HEK293T (cell line): ENCODE measurements at regions not wholly inside any gene's neighbourhood (a gene's known extent, or its start where the extent isn't known, plus 50 kb on each side); places are given as distances from the start of the nearest gene placed in this dataset.

Source experiments
- ARNT ChIP-seq: fragments of 450-650 bp; IDR thresholded peaks from 2 replicates; pipeline ENCODE4 v1.6.1; 2017; ENCODE audit warnings: mild to moderate bottlenecking
- ELF4 ChIP-seq: fragments of 450-650 bp; IDR thresholded peaks from 2 replicates; pipeline ENCODE4 v1.6.1; 2017; ENCODE audit warnings: antibody characterized with exemption
- HDGF ChIP-seq: fragments of 450-650 bp; IDR thresholded peaks from 2 replicates; pipeline ENCODE4 v1.6.1; 2017; ENCODE audit warnings: antibody characterized with exemption, borderline replicate concordance
- L3MBTL2 ChIP-seq: fragments of 450-650 bp; conservative IDR thresholded peaks from 2 replicates; pipeline ENCODE4 v1.6.1; 2016; ENCODE audit warnings: mild to moderate bottlenecking
- LEF1 ChIP-seq: fragments of 450-650 bp; IDR thresholded peaks from 2 replicates; pipeline ENCODE4 v1.6.1; 2017; ENCODE audit warnings: mild to moderate bottlenecking, borderline replicate concordance
- NFRKB ChIP-seq: fragments of 450-650 bp; IDR thresholded peaks from 2 replicates; pipeline ENCODE4 v1.6.1; 2016; ENCODE audit warnings: mild to moderate bottlenecking, moderate library complexity
- SUZ12 ChIP-seq: fragments of 450-650 bp; IDR thresholded peaks from 2 replicates; pipeline ENCODE4 v1.6.1; 2016; ENCODE audit warnings: mild to moderate bottlenecking
- TARDBP ChIP-seq: fragments of 450-650 bp; IDR thresholded peaks from 2 replicates; pipeline ENCODE4 v1.6.1; 2016

DNA sequence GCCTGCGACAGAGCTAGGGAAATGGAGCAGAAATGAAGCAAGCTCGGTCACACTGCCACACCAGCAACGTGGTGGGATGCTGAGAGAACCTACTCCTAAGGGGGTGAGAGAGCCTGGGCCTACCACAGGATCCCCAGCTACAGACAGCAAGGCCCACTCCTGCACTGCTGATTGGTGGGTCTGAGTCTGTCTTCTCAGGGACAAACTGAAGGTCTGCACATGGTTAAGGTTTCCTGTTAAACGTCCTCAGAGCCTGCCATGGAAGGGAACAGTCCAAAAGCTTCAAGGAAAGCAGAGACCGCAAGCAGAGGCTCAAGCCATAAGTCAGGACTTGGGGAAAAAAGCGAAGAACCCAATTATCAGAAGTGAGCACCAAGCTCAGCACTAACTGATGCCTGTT is 53.5 kb upstream of the MED4 start:
- TF ChIP-seq LEF1: no peak
- no peak for TF ChIP-seq TARDBP
- no peak for TF ChIP-seq L3MBTL2
- TF ChIP-seq ARNT: no peak
- TF ChIP-seq NFRKB: no peak
- TF ChIP-seq ELF4: no peak
- TF ChIP-seq SUZ12: no peak
- TF ChIP-seq HDGF: no peak
